ENCODE measurements at regions not wholly inside any gene's neighbourhood (a gene's known extent, or its start where the extent isn't known, plus 50 kb on each side); places are given as distances from the start of the nearest gene placed in this dataset.
"Not testable (repeated sequence)": the region's sequence is repeated elsewhere in the genome, so short reads cannot be mapped to it uniquely, and the experiment has no call there.

DNA sequence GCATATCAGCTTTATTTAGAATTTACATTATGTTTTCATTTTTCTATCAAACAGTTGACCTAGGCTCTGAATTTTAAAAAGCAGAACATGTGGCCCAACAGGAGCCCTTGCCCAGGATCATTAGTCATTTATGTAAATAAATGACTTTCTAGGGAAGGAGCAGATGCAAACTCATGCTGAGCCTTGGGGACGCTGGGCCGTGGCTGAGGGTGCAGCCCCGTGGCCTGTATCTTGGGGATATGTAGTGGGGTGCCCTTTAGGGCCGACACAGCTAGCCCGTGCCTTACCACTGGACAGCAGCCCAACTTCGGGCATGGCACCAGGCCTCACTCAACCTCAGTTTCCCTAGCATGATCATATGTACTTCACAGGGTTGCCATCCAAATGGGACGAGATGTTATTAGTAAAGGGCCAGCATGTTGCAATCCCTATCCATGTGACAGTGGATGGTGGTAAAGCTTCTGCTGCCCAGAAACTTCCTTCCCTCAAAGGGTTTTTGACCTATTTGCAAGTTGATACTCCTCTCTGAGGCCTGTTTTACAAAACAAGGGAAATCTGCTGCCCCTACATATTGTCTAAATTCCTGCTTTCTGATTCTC is 357.9 kb downstream of the ANAPC1 start:
- not testable (repeated sequence) for TF ChIP-seq POLR2A (IDR thresholded peaks at IDR 0.05; ENCODE audit: low read depth, low read length); POLR2AphosphoS5 (IDR thresholded peaks at IDR 0.05; ENCODE audit: low read depth, low read length); POU2F2 (IDR thresholded peaks at IDR 0.05; ENCODE audit: low read depth, low read length); TAF1 (IDR thresholded peaks at IDR 0.05; ENCODE audit: low read depth, low read length); PAX5 (IDR thresholded peaks at IDR 0.05; ENCODE audit: insufficient read depth, low read length, severe bottlenecking); SPI1 (IDR thresholded peaks at IDR 0.05; ENCODE audit: low read depth, low read length)

Measured in GM12891 (cell line).